ENCODE measurements at regions not wholly inside any gene's neighbourhood (a gene's known extent, or its start where the extent isn't known, plus 50 kb on each side); places are given as distances from the start of the nearest gene placed in this dataset.
A peak's percentile ranks its signal among the peaks of the same experiment; 100 is the strongest.

- intact Hi-C loops (cut with DNase I), result no loop called here
- ATAC-seq (no peak), DNase-seq (no peak)
- no peak for TF ChIP-seq CTCF (IDR thresholded peaks at IDR 0.05)
- no peak for TF ChIP-seq POLR2A (IDR thresholded peaks at IDR 0.05)
- Histone ChIP-seq H3K4me3 (no peak overlapping the region), H3K27me3 (no peaks in the 10 kb centered on the region), H3K4me1 (no peaks in the 10 kb centered on the region), H3K27ac (no peak overlapping the region), H3K36me3 (replicated peaks in 1 of 2; ENCODE audit: insufficient read depth in 1 of 2, low read depth in 2 of 2) (no peaks in the 10 kb centered on the region), H3K9me3 (no peaks in the 10 kb centered on the region)
- 39 to 65% methylated on average over 2 of the region's 2 CpGs for WGBS, 2 donors
Measured at GRCh38 chr13:70729369-70729768, 621.1 kb upstream of the KLHL1 start.

GRCh38 chr13:70723732-70724131 is 615.5 kb upstream of the KLHL1 start:
- WGBS, 2 donors, result 39 to 51% methylated on average over 1 of the region's 1 CpG
- ATAC-seq (no peak), DNase-seq (no peak)
- no peaks in the 10 kb centered on the region for H3K27me3 ChIP-seq
- TF ChIP-seq POLR2A (IDR thresholded peaks at IDR 0.05), result no peak
- TF ChIP-seq CTCF (IDR thresholded peaks at IDR 0.05), result peak in 1 of 7 experiments; percentile 4
- no peak overlapping the region for H3K4me3 ChIP-seq
- H3K27ac ChIP-seq, result no peak overlapping the region
- no peaks in the 10 kb centered on the region for H3K36me3 ChIP-seq (replicated peaks in 1 of 2; ENCODE audit: insufficient read depth in 1 of 2, low read depth in 2 of 2)
- H3K9me3 ChIP-seq, result no peaks in the 10 kb centered on the region
- H3K4me1 ChIP-seq, result no peaks in the 10 kb centered on the region
- intact Hi-C loops (cut with DNase I), result no loop called here

- TF ChIP-seq CTCF (IDR thresholded peaks at IDR 0.05), result no peak
- TF ChIP-seq POLR2A (IDR thresholded peaks at IDR 0.05), result no peak
- Histone ChIP-seq H3K4me3 (no peak overlapping the region), H3K27ac (no peak overlapping the region), H3K9me3 (no peaks in the 10 kb centered on the region), H3K4me1 (no peaks in the 10 kb centered on the region), H3K27me3 (no peaks in the 10 kb centered on the region), H3K36me3 (replicated peaks in 1 of 2; ENCODE audit: insufficient read depth in 1 of 2, low read depth in 2 of 2) (no peaks in the 10 kb centered on the region)
- 12 to 22% methylated on average over 1 of the region's 1 CpG for WGBS, 2 donors
- DNase-seq, result no peak
- intact Hi-C loops (cut with DNase I), result no loop called here
- no peak for ATAC-seq
Measured at GRCh38 chr13:70720386-70720785, 612.1 kb upstream of the KLHL1 start.

DNA sequence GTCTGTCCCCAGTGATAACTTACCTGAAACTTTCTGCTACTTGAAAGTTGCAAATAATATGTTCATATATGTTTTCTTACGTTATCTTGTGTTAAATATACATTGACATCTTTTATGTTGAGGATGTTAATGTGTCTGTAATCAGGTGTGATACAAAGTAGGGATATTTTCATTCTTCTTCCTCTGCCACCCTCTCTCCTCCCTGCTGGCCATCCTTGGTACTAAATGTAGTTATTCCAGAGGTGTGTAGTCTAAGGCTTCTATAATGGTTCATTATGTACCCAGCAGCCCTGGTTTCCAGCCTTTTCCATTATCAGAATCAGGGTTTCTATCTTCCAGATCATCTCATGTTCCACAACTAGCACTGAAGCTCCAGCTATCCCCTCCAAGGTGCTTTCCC is 606.7 kb upstream of the KLHL1 start:
- 37 to 58% methylated on average over 1 of the region's 1 CpG for WGBS, 2 donors
- Histone ChIP-seq H3K4me1 (no peaks in the 10 kb centered on the region), H3K36me3 (replicated peaks in 1 of 2; ENCODE audit: insufficient read depth in 1 of 2, low read depth in 2 of 2) (no peaks in the 10 kb centered on the region), H3K4me3 (no peak overlapping the region), H3K9me3 (no peaks in the 10 kb centered on the region), H3K27ac (no peak overlapping the region), H3K27me3 (no peaks in the 10 kb centered on the region)
- no peak for ATAC-seq
- TF ChIP-seq POLR2A (IDR thresholded peaks at IDR 0.05) (no peak), CTCF (IDR thresholded peaks at IDR 0.05) (no peak)
- intact Hi-C loops (cut with DNase I), result no loop called here
- no peak for DNase-seq

GRCh38 chr13:70708775-70709174 is 600.5 kb upstream of the KLHL1 start:
- no peaks in the 10 kb centered on the region for H3K9me3 ChIP-seq
- no peaks in the 10 kb centered on the region for H3K36me3 ChIP-seq (replicated peaks in 1 of 2; ENCODE audit: insufficient read depth in 1 of 2, low read depth in 2 of 2)
- no peaks in the 10 kb centered on the region for H3K27me3 ChIP-seq
- no peaks in the 10 kb centered on the region for H3K4me1 ChIP-seq
- no peak for TF ChIP-seq POLR2A (IDR thresholded peaks at IDR 0.05)
- intact Hi-C loops (cut with DNase I), result no loop called here
- no peak overlapping the region for H3K27ac ChIP-seq
- ATAC-seq, result no peak
- H3K4me3 ChIP-seq, result no peak overlapping the region
- no peak for DNase-seq
